A673 (cell line): ENCODE measurements at regions not wholly inside any gene's neighbourhood (a gene's known extent, or its start where the extent isn't known, plus 50 kb on each side); places are given as distances from the start of the nearest gene placed in this dataset.

Source experiments
- BruUV-seq: library from RNA; stranded (reverse); fragments of 400-500 nt; replicated peaks from 2 replicates; lab custom pipeline; 2021; lab: Mats Ljungman, UMichigan
- CTCF ChIA-PET: fragments of 300-600 bp; sonication (Branson Sonifier 250); formaldehyde crosslinking; loops from one replicate; lab custom pipeline; 2022; ENCODE audit warnings: antibody characterized with exemption; lab: Charles Lee
- POLR2A ChIA-PET: fragments of 300-600 bp; sonication (Branson Sonifier 250); formaldehyde crosslinking; loops from one replicate; lab custom pipeline; 2022; ENCODE audit warnings: antibody characterized with exemption; ENCODE audit not compliant: low non-redundant PET; lab: Charles Lee
- DNase-seq: peaks from one replicate; pipeline ENCODE4 v3.0.0-alpha.2; 2015; ENCODE audit warnings: low spot score
- H3K27ac ChIP-seq: fragments of 200-600 bp; sonication (generic); 2 replicates; pipeline ENCODE4 v1.5.1; 2016; ENCODE audit warnings: mixed run types, low read depth, mild to moderate bottlenecking, mixed read lengths, antibody characterized with exemption, low read length; ENCODE audit not compliant: poor library complexity, severe bottlenecking
- H3K27me3 ChIP-seq: fragments of 200-600 bp; sonication (generic); replicated peaks from 2 replicates; pipeline ENCODE4 v1.6.1; 2017; ENCODE audit warnings: mixed run types, low read depth, mild to moderate bottlenecking, mixed read lengths, antibody characterized with exemption, low read length; ENCODE audit not compliant: insufficient read depth, poor library complexity
- H3K36me3 ChIP-seq: fragments of 200-600 bp; sonication (generic); 2 replicates; pipeline ENCODE4 v1.6.1; 2016; ENCODE audit warnings: mixed run types, mild to moderate bottlenecking, mixed read lengths, antibody characterized with exemption, low read length; ENCODE audit not compliant: insufficient read depth, poor library complexity, severe bottlenecking
- H3K4me1 ChIP-seq: fragments of 200-600 bp; sonication (generic); 2 replicates; pipeline ENCODE4 v1.6.1; 2017; ENCODE audit warnings: mixed run types, mild to moderate bottlenecking, mixed read lengths, antibody characterized with exemption, low read length; ENCODE audit not compliant: insufficient read depth, poor library complexity, severe bottlenecking
- H3K4me3 ChIP-seq: fragments of 200-600 bp; sonication (generic); 2 replicates; pipeline ENCODE4 v1.5.1; 2016; ENCODE audit warnings: low read depth, mixed run types, mild to moderate bottlenecking, mixed read lengths, low read length; ENCODE audit not compliant: poor library complexity, severe bottlenecking
- H3K9me3 ChIP-seq: fragments of 200-600 bp; sonication (generic); 2 replicates; pipeline ENCODE4 v1.6.1; 2016; ENCODE audit warnings: mixed run types, low read depth, mild to moderate bottlenecking, mixed read lengths, antibody characterized with exemption, low read length; ENCODE audit not compliant: poor library complexity, severe bottlenecking
- EZH2 ChIP-seq: fragments of 200-600 bp; sonication (generic); IDR thresholded peaks from 2 replicates; pipeline ENCODE4 v1.6.1; 2017; ENCODE audit warnings: borderline replicate concordance, low read depth, mild to moderate bottlenecking, mixed read lengths, antibody characterized with exemption, low read length; ENCODE audit not compliant: poor library complexity, severe bottlenecking
- intact Hi-C: fragments of 100-400 bp; cut with micrococcal nuclease; formaldehyde crosslinking; loops from one replicate; pipeline ENCODE4 v1.10.0; 2022; ENCODE audit not compliant: unreplicated experiment
- TF ChIP-seq, protein P1 (sequence below): fragments of 300-800, 200-600 bp; sonication (generic); conservative IDR thresholded peaks from 2 replicates; pipeline ENCODE4 v1.5.1; 2017; ENCODE audit warnings: low read depth, mild to moderate bottlenecking, antibody characterized with exemption, low read length, moderate library complexity, mixed read lengths

DNA sequence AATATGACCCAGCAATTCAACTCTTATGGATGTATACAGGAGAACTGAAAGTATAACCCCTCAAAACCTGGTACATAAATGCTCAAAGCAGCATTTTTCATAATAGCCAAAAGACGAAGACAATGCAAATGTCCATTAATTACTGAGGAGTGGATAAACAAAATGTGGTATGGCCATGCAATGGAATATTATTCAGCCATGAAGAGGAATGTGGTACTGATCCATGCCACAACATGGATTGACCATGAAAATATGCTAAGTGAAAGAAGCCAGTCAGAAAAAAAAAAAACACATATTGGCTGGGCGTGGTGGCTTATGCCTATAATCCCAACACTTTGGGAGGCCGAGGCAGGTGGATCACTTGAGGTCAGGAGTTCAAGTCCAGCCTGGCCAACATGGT, 74.5 kb upstream of the PLS3 start:
- POLR2A ChIA-PET, result no interaction called here

GRCh38 chrX:115487608-115488007, 73.4 kb upstream of the PLS3 start:
- intact Hi-C loops, result no loop called here
- no peak for DNase-seq
- TF ChIP-seq, protein P1, sequence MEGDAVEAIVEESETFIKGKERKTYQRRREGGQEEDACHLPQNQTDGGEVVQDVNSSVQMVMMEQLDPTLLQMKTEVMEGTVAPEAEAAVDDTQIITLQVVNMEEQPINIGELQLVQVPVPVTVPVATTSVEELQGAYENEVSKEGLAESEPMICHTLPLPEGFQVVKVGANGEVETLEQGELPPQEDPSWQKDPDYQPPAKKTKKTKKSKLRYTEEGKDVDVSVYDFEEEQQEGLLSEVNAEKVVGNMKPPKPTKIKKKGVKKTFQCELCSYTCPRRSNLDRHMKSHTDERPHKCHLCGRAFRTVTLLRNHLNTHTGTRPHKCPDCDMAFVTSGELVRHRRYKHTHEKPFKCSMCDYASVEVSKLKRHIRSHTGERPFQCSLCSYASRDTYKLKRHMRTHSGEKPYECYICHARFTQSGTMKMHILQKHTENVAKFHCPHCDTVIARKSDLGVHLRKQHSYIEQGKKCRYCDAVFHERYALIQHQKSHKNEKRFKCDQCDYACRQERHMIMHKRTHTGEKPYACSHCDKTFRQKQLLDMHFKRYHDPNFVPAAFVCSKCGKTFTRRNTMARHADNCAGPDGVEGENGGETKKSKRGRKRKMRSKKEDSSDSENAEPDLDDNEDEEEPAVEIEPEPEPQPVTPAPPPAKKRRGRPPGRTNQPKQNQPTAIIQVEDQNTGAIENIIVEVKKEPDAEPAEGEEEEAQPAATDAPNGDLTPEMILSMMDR, result no peak
- no peak for TF ChIP-seq EZH2
- Histone ChIP-seq H3K9me3 (no peaks in the 10 kb centered on the region), H3K4me3 (no peak overlapping the region), H3K27me3 (no peaks in the 10 kb centered on the region), H3K27ac (no peak overlapping the region), H3K4me1 (no peaks in the 10 kb centered on the region), H3K36me3 (no peaks in the 10 kb centered on the region)
- ChIA-PET POLR2A (no interaction called here), CTCF (no interaction called here)
- BruUV-seq, result no TSS peak

More for the DNA sequence above, 74.5 kb upstream of the PLS3 start:
- Histone ChIP-seq H3K27me3 (no peaks in the 10 kb centered on the region), H3K27ac (no peak overlapping the region), H3K4me3 (no peak overlapping the region), H3K36me3 (no peaks in the 10 kb centered on the region), H3K9me3 (no peaks in the 10 kb centered on the region), H3K4me1 (no peaks in the 10 kb centered on the region)
- intact Hi-C loops, result no loop called here
- no peak for DNase-seq
- no TSS peak for BruUV-seq
- TF ChIP-seq EZH2, result no peak
- TF ChIP-seq, protein P1, result no peak
- CTCF ChIA-PET, result no interaction called here

- intact Hi-C loops, result no loop called here
- Histone ChIP-seq H3K27ac (no peak overlapping the region), H3K4me3 (no peak overlapping the region), H3K9me3 (no peaks in the 10 kb centered on the region), H3K27me3 (peaks cover 7% of the 10 kb centered on the region), H3K4me1 (no peaks in the 10 kb centered on the region), H3K36me3 (no peaks in the 10 kb centered on the region)
- TF ChIP-seq, protein P1, result no peak
- no peak for TF ChIP-seq EZH2
- no TSS peak for BruUV-seq
- ChIA-PET CTCF (no interaction called here), POLR2A (no interaction called here)
- DNase-seq, result no peak
Observed at GRCh38 chrX:115490814-115491213, 70.2 kb upstream of the PLS3 start.
